Cardiac muscle cell (in vitro differentiated cells and primary cell): ENCODE measurements at regions not wholly inside any gene's neighbourhood (a gene's known extent, or its start where the extent isn't known, plus 50 kb on each side); places are given as distances from the start of the nearest gene placed in this dataset.

ENCODE experiments used
- DNase-seq, 2 donors: peaks; one replicate each; pipeline versions ENCODE4 v3.0.0 to v3.0.0-alpha.2; 2010 to 2017; ENCODE audit warnings: low read depth in 1 of 2, low spot score in 1 of 2
- H3K27ac ChIP-seq: fragments of 200-600 bp; sonication (generic); 2 replicates; pipeline ENCODE4 v1.5.1; 2016
- H3K27me3 ChIP-seq: fragments of 200-600 bp; sonication (generic); 2 replicates; pipeline ENCODE4 v1.6.0; 2016; ENCODE audit warnings: control low read depth
- H3K36me3 ChIP-seq: fragments of 200-600 bp; sonication (generic); 2 replicates; pipeline ENCODE4 v1.5.1; 2016; ENCODE audit warnings: control low read depth
- H3K4me1 ChIP-seq: fragments of 200-600 bp; sonication (generic); 2 replicates; pipeline ENCODE4 v1.8.1; 2017; ENCODE audit warnings: low read depth, mild to moderate bottlenecking, mixed run types
- H3K4me3 ChIP-seq: fragments of 200-600 bp; sonication (generic); 2 replicates; pipeline ENCODE4 v1.5.1; 2016; ENCODE audit warnings: mild to moderate bottlenecking
- H3K9me3 ChIP-seq: fragments of 200-600 bp; sonication (generic); 2 replicates; pipeline ENCODE4 v1.5.1; 2017; ENCODE audit warnings: low read depth, mild to moderate bottlenecking, control low read depth
- TF ChIP-seq, protein P1 (sequence below): IDR thresholded peaks from 2 replicates; pipeline ENCODE4 v1.5.1; 2012; ENCODE audit warnings: low read depth, mild to moderate bottlenecking, low read length

DNA sequence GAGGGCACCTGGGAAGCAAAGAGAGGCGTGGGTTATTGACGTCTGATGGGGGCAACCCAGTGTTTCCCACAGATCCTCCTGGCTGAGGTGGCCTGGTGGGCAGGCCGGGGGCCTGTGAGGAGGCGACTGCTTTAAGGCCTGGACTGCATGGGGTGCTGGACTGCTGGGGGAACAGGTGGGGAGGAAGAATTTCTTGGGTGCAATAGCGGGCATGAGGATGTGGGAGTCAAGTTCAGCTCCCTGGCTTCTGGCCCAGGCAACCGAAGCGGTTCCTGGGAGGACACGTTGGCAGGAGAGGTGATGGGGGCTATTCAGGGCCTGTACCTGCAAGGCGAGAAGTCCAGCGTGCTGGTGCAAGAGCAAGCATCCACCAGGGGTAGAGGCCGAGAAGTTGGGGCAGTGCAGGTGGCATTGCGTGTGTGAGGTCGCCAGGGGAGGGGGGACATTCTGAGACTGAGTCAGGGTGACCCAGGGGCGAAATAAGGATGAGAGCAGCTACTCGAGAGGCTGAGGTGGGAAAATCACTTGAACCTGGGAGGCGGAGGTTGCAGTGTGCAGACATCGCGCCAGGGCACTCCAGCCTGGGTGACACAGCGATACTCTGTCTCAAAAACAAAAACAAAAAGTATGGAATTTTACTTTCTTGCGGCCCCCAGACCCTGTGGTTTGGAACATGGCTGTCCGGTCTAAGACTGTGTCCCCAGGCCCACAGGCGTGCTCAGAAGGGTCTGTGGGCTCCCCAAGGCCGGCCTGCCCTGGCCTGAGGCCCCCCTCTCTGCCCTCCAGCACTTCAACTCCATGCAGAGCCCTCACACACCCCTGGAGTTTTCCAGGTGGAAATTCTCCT is 53.6 kb upstream of the ELN start:
- Histone ChIP-seq H3K4me1 (no peaks in the 10 kb centered on the region), H3K4me3 (no peak overlapping the region), H3K9me3 (no peaks in the 10 kb centered on the region), H3K27ac (no peak overlapping the region), H3K36me3 (no peaks in the 10 kb centered on the region), H3K27me3 (no peaks in the 10 kb centered on the region)
- TF ChIP-seq, protein P1, sequence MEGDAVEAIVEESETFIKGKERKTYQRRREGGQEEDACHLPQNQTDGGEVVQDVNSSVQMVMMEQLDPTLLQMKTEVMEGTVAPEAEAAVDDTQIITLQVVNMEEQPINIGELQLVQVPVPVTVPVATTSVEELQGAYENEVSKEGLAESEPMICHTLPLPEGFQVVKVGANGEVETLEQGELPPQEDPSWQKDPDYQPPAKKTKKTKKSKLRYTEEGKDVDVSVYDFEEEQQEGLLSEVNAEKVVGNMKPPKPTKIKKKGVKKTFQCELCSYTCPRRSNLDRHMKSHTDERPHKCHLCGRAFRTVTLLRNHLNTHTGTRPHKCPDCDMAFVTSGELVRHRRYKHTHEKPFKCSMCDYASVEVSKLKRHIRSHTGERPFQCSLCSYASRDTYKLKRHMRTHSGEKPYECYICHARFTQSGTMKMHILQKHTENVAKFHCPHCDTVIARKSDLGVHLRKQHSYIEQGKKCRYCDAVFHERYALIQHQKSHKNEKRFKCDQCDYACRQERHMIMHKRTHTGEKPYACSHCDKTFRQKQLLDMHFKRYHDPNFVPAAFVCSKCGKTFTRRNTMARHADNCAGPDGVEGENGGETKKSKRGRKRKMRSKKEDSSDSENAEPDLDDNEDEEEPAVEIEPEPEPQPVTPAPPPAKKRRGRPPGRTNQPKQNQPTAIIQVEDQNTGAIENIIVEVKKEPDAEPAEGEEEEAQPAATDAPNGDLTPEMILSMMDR, result no peak
- no peak for DNase-seq

DNA sequence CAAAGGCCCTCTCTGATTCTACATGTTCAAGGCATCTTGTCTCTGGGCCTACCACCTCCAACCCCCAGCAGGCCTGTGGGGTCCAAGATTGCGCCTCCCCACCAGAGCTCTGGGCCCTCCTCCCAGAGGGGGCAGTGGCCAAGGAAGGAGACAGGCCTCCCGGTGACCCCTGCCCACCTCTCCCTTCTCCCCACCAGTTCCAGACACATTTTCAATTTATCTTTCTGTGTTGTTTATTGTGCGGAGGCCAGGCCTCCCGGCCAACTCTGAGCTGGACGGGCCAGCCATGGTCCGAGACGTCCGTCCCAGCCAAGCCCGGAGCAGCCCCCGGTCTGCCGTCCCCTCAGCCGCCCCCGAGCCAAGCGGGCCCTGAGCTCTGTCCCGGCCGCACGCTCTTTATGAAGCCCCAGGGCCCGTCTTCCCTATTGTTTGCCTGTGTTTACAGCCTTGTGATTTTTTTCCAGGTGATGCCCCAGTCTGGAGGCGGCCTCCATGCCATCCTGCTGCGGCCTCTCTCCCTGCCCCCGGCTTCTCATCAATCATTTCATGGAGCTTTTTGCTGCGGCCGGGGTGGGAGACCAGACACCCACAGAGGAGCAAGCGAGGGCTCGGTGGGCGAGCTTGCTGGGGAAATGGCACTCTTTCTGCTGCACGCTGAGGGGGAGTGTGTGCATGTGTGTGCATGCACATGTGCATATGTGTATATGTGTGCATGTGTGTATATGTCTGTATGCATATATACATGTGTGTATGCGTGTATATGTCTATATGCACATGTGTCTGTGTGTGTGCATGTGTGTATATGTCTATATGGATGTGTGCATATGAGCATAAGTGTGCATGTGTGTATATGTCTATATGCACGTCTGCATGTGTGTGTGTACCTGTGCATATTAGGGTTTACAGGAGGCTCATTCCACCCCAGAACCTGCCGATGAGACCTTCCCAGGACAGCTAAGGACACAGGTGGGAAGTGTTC is 52.7 kb upstream of the ELN start:
- Histone ChIP-seq H3K27me3 (no peaks in the 10 kb centered on the region), H3K4me3 (no peak overlapping the region), H3K4me1 (no peaks in the 10 kb centered on the region), H3K36me3 (no peaks in the 10 kb centered on the region), H3K9me3 (no peaks in the 10 kb centered on the region), H3K27ac (no peak overlapping the region)
- TF ChIP-seq, protein P1, result no peak
- no peak for DNase-seq

DNA sequence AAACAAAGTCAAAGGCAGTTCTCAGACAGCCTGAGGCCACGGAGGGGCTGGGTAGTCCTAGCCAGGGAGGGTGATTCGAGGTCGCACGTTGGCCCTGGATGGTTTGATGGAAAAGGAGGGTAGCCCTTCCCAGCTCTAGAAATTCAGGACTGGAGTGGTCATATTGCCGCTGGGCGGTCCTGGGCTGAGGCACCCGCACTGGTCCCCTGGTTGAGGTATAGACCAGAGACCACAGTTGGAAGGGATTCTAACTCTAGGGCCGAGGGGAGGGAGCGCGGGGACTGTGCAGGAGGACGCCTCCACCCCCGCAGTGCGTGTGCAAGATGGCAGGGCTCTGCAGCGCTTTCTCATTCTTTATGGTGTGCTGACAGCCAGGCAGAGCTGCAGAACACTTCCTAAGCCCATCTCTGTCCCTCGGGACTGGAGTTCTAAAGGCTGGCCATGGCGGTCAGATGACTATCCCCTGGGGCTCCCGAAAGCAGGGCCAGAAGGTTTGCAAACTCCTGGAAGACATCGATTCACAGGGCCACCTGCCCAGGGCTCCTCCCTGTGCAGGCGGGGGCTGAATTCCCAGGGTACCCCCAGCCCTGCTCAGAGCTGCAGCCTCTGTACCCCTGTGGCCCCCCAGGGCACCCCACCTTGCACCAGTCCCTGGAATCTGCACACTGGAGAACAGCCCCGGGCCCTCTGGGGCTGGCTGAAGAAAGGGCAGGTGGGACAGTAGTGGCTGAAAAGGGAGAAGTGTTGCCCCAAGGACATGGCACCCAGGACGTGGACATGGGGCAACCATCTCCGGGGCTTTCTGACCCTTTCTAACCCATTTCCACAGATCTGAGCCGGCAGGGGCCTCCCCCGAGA is 51.0 kb upstream of the ELN start:
- Histone ChIP-seq H3K36me3 (no peaks in the 10 kb centered on the region), H3K9me3 (no peaks in the 10 kb centered on the region), H3K4me1 (no peaks in the 10 kb centered on the region), H3K27ac (no peak overlapping the region), H3K27me3 (no peaks in the 10 kb centered on the region), H3K4me3 (no peak overlapping the region)
- DNase-seq, result no peak
- TF ChIP-seq, protein P1, result no peak

DNA sequence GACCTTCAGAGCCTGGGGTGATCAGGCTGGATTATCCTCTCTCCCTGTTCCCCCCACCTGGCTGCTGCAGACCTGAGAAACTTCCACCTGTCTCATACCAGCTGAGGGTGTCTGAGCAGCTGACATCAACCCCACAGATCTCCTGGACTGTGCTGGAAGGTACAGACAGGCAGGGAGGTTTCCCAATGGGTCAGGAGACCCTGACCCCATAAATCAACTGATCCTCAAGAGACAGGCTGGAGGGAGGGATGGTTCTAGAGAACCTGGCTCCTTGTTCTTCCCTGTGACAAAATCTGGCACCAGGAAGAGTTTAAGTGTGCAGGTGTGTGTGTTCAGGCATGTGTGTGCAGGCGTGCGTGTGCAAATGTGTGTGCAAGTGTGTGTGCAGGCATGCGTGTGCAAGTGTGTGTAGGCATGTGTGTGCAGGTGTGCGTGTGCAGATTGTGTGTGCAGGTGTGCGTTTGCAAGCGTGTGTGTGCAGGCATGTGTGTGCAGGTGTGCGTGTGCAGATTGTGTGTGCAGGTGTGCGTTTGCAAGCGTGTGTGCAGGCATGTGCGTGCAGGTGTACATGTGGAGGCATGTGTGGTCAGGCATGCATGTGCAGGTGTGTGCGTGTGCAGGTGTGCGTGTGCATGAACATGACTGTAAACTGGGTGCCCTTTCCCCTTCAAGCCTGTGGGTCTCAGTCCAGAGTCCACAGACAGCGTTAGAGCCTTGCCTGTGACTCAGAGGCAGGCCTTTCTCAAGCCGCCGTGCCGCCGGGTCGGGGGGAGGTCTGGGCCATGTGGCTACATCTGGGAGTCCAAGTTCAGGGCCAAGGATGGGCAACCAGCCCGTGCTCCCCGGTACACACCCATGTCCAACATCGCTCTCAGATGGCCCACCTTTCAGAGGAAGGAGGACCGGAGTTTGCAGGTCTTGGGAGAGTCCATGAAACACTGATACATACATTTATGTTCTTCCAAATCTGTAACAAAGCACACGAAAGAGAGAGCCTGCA is 50.1 kb upstream of the ELN start:
- H3K27ac ChIP-seq, result no peak overlapping the region

More for the DNA sequence above, 50.1 kb upstream of the ELN start:
- H3K36me3 ChIP-seq, result no peaks in the 10 kb centered on the region
- TF ChIP-seq, protein P1, result no peak
- H3K9me3 ChIP-seq, result no peaks in the 10 kb centered on the region
- no peaks in the 10 kb centered on the region for H3K27me3 ChIP-seq
- H3K4me3 ChIP-seq, result no peak overlapping the region
- DNase-seq, result no peak
- H3K4me1 ChIP-seq, result no peaks in the 10 kb centered on the region
